DMS153 treated with DMSO at 0.1 percent for 48 hours (cell line): ENCODE measurements at regions not wholly inside any gene's neighbourhood (a gene's known extent, or its start where the extent isn't known, plus 50 kb on each side); places are given as distances from the start of the nearest gene placed in this dataset.

ENCODE experiments used
- DNase-seq: peaks from one replicate; lab custom pipeline; 2025; ENCODE audit not compliant: unreplicated experiment; lab: John Stamatoyannopoulos, UW

GRCh38 chr11:112355726-112356125 is 95.1 kb upstream of the PLET1 start:
- DNase-seq, result peak; percentile 75

GRCh38 chr11:112357488-112357887 is 96.8 kb upstream of the PLET1 start:
- DNase-seq, result no peak

GRCh38 chr11:112361396-112361795 is 100.7 kb upstream of the PLET1 start:
- DNase-seq, result no peak

- DNase-seq, result no peak
These were observed 102.9 kb upstream of the PLET1 start for GRCh38 chr11:112363527-112363926.

GRCh38 chr11:112364962-112365481 is 104.4 kb upstream of the PLET1 start:
- no peak for DNase-seq

- no peak for DNase-seq
These were observed 105.4 kb upstream of the PLET1 start for GRCh38 chr11:112366012-112366411.

- DNase-seq, result no peak
These were observed 106.1 kb upstream of the PLET1 start for GRCh38 chr11:112366777-112367176.

- no peak for DNase-seq
These were observed 106.8 kb upstream of the PLET1 start for GRCh38 chr11:112367461-112367860.

GRCh38 chr11:112367895-112368294 is 107.2 kb upstream of the PLET1 start:
- no peak for DNase-seq

GRCh38 chr11:112368381-112368780 is 107.7 kb upstream of the PLET1 start:
- DNase-seq, result no peak

- no peak for DNase-seq
These were observed 108.7 kb upstream of the PLET1 start for GRCh38 chr11:112369374-112369773.

- DNase-seq, result no peak
These were observed 109.3 kb upstream of the PLET1 start for GRCh38 chr11:112369916-112370315.

- DNase-seq, result no peak
These were observed 114.0 kb upstream of the PLET1 start for GRCh38 chr11:112374486-112375140.

GRCh38 chr11:112377946-112378345 is 117.3 kb upstream of the PLET1 start:
- no peak for DNase-seq

GRCh38 chr11:112380464-112380863 is 119.8 kb upstream of the PLET1 start:
- no peak for DNase-seq

- no peak for DNase-seq
These were observed 120.9 kb upstream of the PLET1 start for GRCh38 chr11:112381578-112381977.

GRCh38 chr11:112382561-112382960 is 121.9 kb upstream of the PLET1 start:
- DNase-seq, result no peak

GRCh38 chr11:112388496-112388895 is 127.8 kb upstream of the PLET1 start:
- DNase-seq, result no peak

GRCh38 chr11:112391086-112391485 is 130.4 kb upstream of the PLET1 start:
- DNase-seq, result no peak

- peak; percentile 31 for DNase-seq
These were observed 132.2 kb upstream of the PLET1 start for GRCh38 chr11:112392904-112393303.

- DNase-seq, result no peak
These were observed 133.6 kb upstream of the PLET1 start for GRCh38 chr11:112394304-112394703.

- no peak for DNase-seq
These were observed 135.4 kb upstream of the PLET1 start for GRCh38 chr11:112396076-112396475.

- DNase-seq, result no peak
These were observed 138.3 kb upstream of the PLET1 start for GRCh38 chr11:112398798-112399478.
